ENCODE measurements at regions not wholly inside any gene's neighbourhood (a gene's known extent, or its start where the extent isn't known, plus 50 kb on each side); places are given as distances from the start of the nearest gene placed in this dataset.

DNA sequence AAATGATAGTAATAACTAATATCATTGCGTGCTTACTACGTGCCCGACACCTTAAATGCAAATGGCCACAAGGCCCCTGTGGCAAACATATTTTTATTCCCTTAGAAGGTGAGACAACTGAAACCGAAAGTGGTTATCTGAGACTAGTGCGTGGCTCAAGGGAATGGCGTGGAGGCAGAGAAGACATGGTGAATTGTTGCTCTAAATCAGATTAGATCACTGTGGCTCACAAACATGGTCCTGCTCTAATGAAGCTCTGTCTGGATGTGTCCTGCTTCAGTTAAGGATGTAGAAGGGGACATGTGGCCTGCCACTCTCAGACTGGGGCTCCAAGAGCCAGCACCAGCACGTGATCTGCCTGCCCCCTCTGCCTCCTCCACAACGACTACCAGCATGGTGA is 124.2 kb upstream of the GMDS start:
- no peak overlapping the region for H3K27ac ChIP-seq (ENCODE audit: low read depth, low read length)
- H3K36me3 ChIP-seq (ENCODE audit: low read length) = no peaks in the 10 kb centered on the region
- no peak overlapping the region for H3K4me2 ChIP-seq (ENCODE audit: low read depth, low read length, poor library complexity, severe bottlenecking)
- H3K9ac ChIP-seq (ENCODE audit: low read length) = no peak overlapping the region
- H3K27me3 ChIP-seq (ENCODE audit: low read length) = no peaks in the 10 kb centered on the region
- H3K4me3 ChIP-seq (ENCODE audit: insufficient read depth, low read length, poor library complexity, severe bottlenecking) = no peak overlapping the region
- H2AFZ ChIP-seq (ENCODE audit: low read depth, low read length, severe bottlenecking) = no peak overlapping the region
- no peaks in the 10 kb centered on the region for H3K79me2 ChIP-seq (ENCODE audit: insufficient read depth, low read length)
- no peaks in the 10 kb centered on the region for H3K9me2 ChIP-seq (replicated peaks; ENCODE audit: insufficient read depth, low read length)
- H4K20me1 ChIP-seq (ENCODE audit: low read depth, low read length) = no peaks in the 10 kb centered on the region
- H3F3A ChIP-seq (ENCODE audit: insufficient read depth) = no peaks in the 10 kb centered on the region
- H3K9me3 ChIP-seq (ENCODE audit: insufficient read depth, low read length) = no peaks in the 10 kb centered on the region
- TF ChIP-seq EZH2phosphoT487 (conservative IDR thresholded peaks at IDR 0.05; ENCODE audit: low read length) = no peak
- TF ChIP-seq, protein P1, sequence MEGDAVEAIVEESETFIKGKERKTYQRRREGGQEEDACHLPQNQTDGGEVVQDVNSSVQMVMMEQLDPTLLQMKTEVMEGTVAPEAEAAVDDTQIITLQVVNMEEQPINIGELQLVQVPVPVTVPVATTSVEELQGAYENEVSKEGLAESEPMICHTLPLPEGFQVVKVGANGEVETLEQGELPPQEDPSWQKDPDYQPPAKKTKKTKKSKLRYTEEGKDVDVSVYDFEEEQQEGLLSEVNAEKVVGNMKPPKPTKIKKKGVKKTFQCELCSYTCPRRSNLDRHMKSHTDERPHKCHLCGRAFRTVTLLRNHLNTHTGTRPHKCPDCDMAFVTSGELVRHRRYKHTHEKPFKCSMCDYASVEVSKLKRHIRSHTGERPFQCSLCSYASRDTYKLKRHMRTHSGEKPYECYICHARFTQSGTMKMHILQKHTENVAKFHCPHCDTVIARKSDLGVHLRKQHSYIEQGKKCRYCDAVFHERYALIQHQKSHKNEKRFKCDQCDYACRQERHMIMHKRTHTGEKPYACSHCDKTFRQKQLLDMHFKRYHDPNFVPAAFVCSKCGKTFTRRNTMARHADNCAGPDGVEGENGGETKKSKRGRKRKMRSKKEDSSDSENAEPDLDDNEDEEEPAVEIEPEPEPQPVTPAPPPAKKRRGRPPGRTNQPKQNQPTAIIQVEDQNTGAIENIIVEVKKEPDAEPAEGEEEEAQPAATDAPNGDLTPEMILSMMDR (IDR thresholded peaks at IDR 0.05; ENCODE audit: insufficient read depth, low read length, poor library complexity, severe bottlenecking) = no peak

- no peaks in the 10 kb centered on the region for H3K27me3 ChIP-seq (ENCODE audit: low read length)
- no peaks in the 10 kb centered on the region for H3F3A ChIP-seq (ENCODE audit: insufficient read depth)
- H3K4me2 ChIP-seq (ENCODE audit: low read depth, low read length, poor library complexity, severe bottlenecking) = no peak overlapping the region
- no peaks in the 10 kb centered on the region for H3K36me3 ChIP-seq (ENCODE audit: low read length)
- H2AFZ ChIP-seq (ENCODE audit: low read depth, low read length, severe bottlenecking) = no peak overlapping the region
- TF ChIP-seq, protein P1 (IDR thresholded peaks at IDR 0.05; ENCODE audit: insufficient read depth, low read length, poor library complexity, severe bottlenecking) = no peak
- no peak for TF ChIP-seq EZH2phosphoT487 (conservative IDR thresholded peaks at IDR 0.05; ENCODE audit: low read length)
- H4K20me1 ChIP-seq (ENCODE audit: low read depth, low read length) = no peaks in the 10 kb centered on the region
- H3K9me2 ChIP-seq (replicated peaks; ENCODE audit: insufficient read depth, low read length) = no peaks in the 10 kb centered on the region
- no peak overlapping the region for H3K4me3 ChIP-seq (ENCODE audit: insufficient read depth, low read length, poor library complexity, severe bottlenecking)
- H3K9ac ChIP-seq (ENCODE audit: low read length) = no peak overlapping the region
- H3K27ac ChIP-seq (ENCODE audit: low read depth, low read length) = no peak overlapping the region
- no peaks in the 10 kb centered on the region for H3K79me2 ChIP-seq (ENCODE audit: insufficient read depth, low read length)
- H3K9me3 ChIP-seq (ENCODE audit: insufficient read depth, low read length) = no peaks in the 10 kb centered on the region
Measured at GRCh38 chr6:2363211-2363610, 117.8 kb upstream of the GMDS start.

GRCh38 chr6:2361195-2361594 is 115.8 kb upstream of the GMDS start:
- H3K4me2 ChIP-seq (ENCODE audit: low read depth, low read length, poor library complexity, severe bottlenecking) = no peak overlapping the region
- H3K27ac ChIP-seq (ENCODE audit: low read depth, low read length) = no peak overlapping the region
- H3K9ac ChIP-seq (ENCODE audit: low read length) = no peak overlapping the region
- H3K9me3 ChIP-seq (ENCODE audit: insufficient read depth, low read length) = no peaks in the 10 kb centered on the region
- H3K36me3 ChIP-seq (ENCODE audit: low read length) = no peaks in the 10 kb centered on the region
- no peaks in the 10 kb centered on the region for H3K79me2 ChIP-seq (ENCODE audit: insufficient read depth, low read length)
- H3K27me3 ChIP-seq (ENCODE audit: low read length) = no peaks in the 10 kb centered on the region
- no peaks in the 10 kb centered on the region for H4K20me1 ChIP-seq (ENCODE audit: low read depth, low read length)
- H3K9me2 ChIP-seq (replicated peaks; ENCODE audit: insufficient read depth, low read length) = no peaks in the 10 kb centered on the region
- H2AFZ ChIP-seq (ENCODE audit: low read depth, low read length, severe bottlenecking) = no peak overlapping the region
- H3F3A ChIP-seq (ENCODE audit: insufficient read depth) = no peaks in the 10 kb centered on the region
- TF ChIP-seq, protein P1 (IDR thresholded peaks at IDR 0.05; ENCODE audit: insufficient read depth, low read length, poor library complexity, severe bottlenecking) = no peak
- no peak for TF ChIP-seq EZH2phosphoT487 (conservative IDR thresholded peaks at IDR 0.05; ENCODE audit: low read length)
- H3K4me3 ChIP-seq (ENCODE audit: insufficient read depth, low read length, poor library complexity, severe bottlenecking) = no peak overlapping the region

All from SU-DHL-6 (cell line).